Stimulated activated CD8-positive, alpha-beta memory T cell treated with anti-CD3 and anti-CD28 coated beads, Interleukin-4, amount 100 ng/mL, for 48 hours (primary cell): ENCODE measurements at regions not wholly inside any gene's neighbourhood (a gene's known extent, or its start where the extent isn't known, plus 50 kb on each side); places are given as distances from the start of the nearest gene placed in this dataset.
"Not testable (repeated sequence)": the region's sequence is repeated elsewhere in the genome, so short reads cannot be mapped to it uniquely, and the experiment has no call there.

ENCODE experiments used
- DNase-seq: peaks from one replicate; pipeline ENCODE4 v3.0.0-alpha.2; 2020

DNA sequence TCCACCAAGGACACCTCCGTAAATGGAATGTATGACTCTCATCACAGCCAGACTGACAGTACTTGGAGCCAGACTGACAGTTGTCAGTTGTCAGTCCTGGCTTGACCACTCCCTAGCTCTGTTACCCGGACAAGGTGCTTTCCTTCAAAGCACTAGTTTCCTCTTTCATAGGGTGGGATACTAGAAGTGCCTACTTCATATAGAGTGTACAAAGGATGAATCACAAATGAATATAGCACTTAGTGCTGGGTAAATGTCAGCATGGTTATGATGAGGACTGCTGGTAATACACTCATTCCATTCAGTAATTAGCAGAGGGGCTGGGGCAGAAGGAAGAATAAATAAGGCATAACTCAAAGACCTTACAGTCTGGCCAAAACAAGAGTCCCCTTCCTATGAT, 91.4 kb downstream of the ARL4C start:
- DNase-seq: no peak

DNA sequence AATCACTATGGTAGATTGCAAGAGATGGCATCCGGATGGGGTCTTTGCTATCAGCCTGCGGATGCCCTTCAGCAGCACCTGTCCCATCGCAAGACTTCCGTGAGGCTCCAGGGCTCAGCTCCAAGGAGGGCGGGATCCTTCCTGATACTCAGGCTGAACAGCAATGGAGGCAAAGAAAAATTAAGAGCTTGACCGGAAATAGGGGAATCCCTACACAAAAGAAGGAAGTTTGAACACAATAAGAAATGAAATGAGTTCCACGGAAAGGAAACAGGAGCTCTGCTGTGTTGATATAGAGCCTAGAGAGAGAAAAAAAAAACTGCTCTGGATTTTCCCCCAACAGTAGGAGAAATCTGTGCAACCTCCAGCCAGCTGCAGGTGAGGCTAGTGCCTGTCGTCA, 91.9 kb downstream of the ARL4C start:
- DNase-seq: no peak

DNA sequence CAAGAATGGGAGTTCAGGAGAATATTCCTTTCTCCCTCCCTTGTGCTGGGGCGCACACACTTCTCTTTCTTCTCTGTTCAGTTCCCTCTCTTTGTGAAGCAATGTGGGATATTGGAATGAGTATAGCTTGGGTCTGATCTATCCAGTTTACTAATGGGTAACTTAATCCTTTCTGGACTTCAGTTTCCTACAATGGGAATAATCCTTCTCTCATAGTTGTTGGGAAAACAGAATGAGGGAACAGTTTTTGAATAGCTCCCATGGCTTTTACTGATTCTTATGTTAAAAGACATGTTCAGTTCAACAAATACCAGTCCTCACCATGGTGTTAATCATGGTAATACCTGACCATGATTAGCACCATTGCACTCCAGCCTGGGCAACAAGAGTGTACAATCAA, 93.1 kb downstream of the ARL4C start:
- DNase-seq: no peak

DNA sequence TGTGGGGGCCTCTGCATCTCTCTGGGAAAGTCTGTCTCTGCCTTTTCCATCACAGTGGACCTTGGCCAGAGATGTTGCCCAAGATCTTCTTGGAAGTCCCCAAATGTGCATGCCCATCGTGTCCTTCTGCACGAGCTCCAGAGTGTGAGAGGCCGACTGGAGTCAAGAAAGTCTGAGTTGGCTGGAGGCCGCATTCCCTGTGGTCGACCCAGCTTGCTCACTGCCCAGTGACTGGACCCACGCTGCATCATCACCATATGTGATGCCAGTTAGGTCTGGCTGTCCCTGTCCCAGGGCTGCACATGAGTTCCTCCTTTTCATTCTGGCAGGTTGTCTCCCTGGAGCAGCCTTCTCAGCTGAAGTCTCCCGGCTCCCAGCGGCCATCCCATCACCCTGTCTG, 93.8 kb downstream of the ARL4C start:
- DNase-seq: no peak

DNA sequence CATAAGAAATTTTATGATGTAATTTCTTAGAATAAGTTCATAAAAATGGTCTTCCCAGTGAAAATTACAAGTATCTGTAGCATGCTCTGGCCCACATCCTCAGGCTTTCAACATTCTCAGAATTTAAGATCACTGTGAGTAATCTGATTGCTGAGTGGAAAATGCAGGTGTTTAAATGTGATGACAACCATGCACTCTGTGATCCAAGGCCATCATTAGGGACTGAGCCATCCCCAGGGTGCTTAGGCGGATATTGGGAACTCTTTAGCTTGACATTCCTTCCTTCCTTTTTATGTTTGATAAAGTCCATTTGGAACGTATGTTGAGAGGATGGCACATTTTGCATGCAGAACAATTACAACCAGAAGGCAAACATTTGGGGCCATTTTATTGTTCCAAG, 95.5 kb downstream of the ARL4C start:
- no peak for DNase-seq

DNA sequence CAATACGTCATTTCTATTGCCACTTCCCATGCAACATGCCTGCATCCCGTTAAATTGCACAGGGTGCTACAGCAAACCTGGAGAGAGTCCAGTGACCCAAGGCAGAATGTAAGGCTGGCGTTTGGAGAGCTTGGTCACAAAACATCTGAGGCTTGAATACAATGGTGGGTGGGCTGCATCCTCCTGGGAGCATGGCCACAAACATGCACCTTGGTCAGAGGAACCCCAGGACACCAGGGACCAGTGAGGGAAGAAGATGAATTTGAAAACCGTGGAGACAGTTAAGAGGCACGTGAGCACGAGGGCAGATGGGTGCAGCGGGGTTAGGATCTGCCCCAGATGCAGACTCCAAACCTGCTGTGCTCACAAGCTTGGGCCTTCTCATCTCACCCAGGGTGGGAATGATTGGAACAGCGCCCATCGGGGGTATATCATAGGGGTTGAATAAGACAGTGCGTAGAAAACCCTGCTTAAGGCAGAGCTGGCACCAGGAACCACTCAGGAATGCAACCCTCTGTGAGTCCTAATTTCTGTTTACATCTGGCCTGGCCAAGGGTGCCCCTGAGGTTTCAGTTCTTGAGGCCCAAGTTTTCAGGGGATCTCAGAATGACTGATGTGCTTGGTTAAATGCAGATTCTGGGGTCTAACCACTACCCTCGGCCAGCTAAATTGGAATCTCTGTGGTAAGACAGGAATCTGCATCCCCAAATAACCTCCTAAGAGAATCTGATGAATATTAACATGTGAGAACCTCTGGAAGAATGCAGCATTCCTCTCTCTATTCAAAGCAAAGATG, 97.2 kb downstream of the ARL4C start:
- DNase-seq: no peak

DNA sequence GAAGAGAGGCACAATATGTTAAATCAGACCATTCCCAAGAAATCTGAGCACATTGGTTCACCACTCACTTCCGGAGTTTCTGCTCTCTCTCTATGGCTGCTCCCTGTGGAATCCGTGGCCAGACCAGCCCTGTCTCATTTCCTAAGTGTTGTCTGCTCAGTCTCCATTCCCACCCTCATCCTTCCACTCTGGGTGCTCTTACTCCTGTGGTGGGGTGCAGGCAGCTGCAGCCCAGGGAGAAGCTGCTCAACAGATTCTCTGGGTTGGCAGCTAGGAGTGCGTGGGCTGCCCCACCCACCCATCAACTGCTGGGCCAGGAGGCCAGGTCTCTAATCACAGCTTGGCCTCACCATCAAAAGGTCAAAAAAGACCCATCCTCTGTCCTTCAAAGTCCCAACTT, 98.3 kb downstream of the ARL4C start:
- no peak for DNase-seq

DNA sequence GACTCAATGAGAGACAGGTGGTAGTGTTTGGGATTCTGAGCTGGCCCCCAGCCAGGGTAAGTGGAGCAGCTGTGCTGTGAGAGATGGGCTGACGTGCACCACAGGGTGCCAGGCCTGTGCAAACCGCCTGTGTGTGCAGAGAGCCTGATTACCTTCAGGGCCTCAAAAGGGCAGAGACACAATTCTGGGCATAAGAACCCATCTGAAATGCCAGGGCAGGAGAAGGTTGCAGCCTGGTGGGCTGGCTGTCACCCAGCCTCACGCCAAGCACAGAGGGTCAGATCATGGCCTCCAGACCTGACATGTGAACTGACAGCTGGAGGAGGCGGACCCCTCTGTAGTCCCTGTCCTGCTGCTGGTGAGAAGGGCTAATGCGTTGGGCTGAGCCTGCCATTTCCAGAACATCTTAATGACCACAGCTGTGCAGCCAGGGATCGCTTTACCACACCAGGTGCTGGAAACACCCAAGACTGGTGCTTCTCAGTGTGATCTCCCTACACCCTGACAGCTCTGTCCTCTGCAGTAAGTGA, 100.9 kb downstream of the ARL4C start:
- no peak for DNase-seq

DNA sequence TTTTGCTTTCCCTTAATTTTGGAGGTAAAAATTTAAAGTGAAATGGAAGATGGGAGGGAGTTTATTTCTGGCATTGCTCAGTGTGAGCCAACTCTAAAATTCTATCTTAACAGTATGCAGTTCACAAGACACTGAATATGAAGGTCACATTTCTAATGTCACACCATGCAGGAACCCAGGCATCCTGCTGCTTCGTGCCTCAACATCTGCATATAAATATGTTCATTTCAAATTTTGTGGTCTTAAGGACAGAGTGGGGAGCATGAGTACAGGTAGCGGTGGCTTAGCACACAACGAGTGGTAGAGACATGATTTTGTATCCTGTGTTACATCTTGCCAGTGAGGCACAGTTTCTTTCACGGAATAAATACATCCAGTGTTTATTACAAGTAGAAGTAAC, 102.4 kb downstream of the ARL4C start:
- DNase-seq: no peak

DNA sequence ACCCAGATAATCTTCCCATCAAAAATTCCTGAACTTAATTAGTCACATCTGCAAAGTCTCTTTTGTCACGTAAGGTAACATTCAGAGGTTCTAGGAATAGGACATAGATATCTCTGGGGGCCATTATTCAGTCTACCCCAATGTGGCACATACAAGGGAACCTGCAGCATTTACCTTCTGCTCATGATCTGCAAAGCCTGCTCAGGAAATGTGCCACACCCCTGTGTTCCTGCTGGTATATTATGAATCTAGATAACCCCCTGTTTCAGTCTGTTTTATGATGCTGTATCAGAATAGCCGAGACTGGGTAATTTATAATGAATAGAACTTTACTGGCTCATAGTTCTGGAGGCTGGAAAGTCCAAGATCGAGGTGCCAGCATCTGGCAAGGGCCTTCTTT, 103.5 kb downstream of the ARL4C start:
- DNase-seq: no peak

DNA sequence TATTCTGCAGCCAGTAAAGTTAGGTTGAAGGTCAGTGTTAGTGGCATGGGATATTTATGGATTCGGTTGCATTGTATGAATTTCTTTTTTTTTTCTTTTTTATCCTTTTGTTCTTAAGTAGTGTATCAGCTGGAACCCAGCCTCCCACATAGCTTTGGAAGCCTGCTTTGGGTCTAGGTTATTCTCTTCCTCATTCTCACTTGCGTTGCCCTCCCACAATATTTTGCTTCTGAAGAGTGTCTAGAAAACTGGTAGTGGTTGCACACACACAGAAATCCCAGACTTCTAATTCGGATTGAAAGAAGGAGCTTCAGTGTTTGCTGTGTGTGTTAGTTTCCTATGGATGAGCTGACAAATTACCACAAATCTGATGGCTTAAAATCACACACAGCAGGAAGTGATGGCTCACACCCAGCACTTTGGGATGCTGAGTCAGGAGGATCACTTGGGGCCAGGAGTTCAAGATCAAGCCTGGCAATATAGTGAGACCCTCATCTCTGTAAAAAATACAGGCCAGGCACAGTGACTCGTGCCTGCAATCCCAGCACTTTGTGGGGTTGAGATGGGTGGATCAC, 104.8 kb downstream of the ARL4C start:
- DNase-seq: no peak

DNA sequence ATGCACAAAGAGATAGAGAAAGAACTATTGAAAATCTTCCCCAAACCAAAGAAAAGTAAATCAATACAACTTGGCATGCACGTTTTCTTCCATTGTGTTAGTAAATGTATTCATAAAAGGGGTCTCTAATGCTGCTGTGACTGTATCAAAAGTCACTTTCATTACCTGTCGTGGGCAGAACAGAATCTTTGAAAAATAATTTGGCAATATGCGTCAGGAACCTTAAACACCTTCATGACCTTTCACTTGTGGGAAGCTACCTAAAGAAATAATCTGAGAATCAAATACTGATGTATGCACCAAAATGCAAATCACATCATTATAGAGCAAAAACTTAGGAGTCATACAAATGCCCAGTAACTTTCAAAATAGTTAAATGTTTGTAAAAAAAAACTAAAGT, 105.3 kb downstream of the ARL4C start:
- DNase-seq: no peak

DNA sequence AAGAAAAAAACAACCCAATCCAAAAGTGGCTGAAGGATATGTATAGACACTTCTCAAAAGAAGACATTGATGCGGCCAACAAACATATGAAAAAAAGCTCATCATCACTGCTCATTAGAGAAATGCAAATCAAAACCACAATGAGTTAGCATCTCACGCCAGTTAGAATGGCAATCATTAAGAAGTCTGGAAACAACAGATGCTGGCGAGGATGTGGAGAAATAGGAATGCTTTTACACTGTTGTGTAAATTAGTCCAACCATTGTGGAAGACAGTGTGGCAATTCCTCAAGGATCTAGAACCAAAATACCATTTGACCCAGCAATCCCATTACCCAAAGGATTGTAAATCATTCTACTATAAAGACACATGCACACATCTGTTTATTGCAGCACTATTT, 107.2 kb downstream of the ARL4C start:
- not testable (repeated sequence) for DNase-seq

DNA sequence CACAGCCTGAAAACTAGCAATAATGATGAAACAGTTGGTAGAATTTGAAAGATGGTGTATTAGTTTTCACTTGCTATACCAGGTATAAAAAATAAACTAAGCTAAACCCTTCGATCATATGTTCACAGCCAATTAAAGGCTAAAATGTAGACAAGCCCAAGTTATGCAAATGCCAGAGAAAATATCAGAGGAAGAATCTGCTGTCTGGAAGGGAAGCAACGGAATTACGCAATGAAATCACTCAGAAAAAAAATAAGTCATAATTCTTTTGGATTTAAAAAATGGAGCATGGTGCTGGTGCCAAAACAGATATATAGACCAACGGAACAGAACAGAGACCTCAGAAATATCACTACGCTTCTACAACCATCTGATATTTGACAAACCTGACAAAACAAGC, 108.3 kb downstream of the ARL4C start:
- no peak for DNase-seq

DNA sequence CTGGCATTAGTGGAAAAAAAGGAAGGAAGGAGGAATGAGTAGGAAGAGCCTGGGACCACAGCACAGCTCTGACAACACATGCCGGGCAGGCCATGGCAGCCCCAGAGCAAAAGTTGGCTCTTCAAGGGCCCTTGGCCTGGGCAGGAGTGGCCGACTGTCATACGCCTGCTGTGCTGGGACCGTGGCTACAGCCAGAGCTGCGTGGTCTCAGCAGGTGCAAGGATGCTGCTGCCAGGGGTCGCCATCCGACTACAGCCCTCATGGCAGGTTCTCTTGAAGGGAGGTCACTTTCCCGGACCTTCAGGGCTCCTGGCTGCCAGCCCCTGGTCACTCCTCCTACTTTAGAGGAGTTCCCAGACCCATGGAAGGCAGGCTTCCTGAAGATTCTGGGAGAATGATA, 109.9 kb downstream of the ARL4C start:
- DNase-seq: no peak

DNA sequence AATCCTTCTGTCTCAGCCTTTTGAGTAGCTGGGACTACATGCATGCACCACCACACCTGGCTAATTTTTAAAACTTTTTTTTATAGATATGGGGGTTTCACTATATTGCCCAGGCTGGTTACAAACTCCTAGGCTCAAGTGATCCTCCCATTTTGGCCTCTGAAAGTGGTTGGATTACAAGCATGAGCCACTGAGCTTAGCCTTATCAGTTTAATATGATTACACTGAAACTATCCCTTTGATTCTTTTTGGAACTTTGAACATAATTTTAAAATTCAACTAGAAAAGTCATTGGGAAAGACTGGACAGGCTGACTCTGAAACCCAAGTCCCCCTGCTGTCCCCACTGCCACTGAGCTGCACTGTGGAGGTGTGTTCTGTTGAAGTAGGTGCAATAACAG, 114.8 kb downstream of the ARL4C start:
- no peak for DNase-seq

DNA sequence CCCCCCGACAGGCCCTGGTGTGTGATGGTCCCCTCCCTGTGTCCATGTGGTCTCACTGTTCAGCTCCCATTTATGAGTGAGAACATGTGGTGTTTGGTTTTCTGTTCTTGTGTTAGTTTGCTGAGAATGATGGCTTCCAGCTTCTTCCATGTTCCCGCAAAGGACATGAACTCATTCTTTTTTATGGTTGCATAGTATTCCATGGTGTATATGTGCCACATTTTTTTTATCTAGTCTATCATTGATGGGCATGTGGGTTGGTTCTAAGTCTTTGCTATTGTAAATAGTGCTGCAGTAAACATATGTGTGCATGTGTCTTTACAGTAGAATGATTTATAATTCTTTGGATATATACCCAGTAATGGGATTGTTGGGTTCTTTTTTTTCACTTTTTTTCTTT, 117.9 kb downstream of the ARL4C start:
- DNase-seq: not testable (repeated sequence)

DNA sequence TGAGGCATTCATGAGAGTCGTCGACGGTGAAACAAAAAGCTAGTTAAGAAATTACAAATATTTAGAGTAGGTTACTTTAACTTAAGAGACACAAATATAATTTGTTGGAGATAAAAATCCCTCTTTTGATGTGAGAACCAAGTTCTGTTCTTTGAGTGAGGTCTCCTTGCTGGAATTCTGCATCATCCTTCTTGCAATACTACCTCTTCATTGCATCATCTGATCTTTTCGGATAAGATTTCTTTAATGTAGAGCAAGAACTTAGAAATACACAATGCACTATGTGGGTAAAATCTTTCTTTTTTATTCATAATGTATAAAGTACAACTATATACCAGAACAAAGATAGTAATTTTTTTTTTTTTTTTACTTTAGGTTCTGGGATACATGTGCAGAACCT, 118.4 kb downstream of the ARL4C start:
- no peak for DNase-seq

DNA sequence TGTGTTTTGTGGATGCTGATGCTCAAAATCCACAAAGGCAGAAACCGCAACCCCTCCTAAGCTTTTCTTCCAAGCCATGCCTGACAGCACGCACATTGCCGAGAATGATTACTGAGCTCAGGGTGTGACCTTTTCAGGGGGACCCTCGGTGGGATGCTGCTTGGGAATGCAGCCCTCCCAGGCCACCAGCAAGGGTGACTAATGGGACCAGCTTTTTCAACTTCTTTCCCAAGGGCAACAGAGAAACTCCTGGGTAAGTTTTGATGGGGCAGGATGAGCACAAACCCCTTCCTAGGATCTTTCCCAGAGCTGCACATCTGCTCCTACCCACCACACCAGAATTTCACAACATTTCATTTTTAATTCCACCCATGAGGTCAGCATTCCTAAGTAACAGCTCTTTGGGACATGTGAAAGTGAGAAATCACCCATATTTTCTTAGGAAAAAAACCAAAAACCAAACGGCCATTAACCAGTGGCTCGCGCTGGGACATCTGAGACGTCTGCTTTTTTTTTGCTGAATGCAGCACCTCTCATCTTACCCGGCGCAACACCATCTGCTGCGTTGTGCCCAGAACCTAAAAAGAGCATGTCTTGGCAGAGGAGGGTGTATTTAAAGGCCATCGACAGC, 119.0 kb downstream of the ARL4C start:
- DNase-seq: no peak

DNA sequence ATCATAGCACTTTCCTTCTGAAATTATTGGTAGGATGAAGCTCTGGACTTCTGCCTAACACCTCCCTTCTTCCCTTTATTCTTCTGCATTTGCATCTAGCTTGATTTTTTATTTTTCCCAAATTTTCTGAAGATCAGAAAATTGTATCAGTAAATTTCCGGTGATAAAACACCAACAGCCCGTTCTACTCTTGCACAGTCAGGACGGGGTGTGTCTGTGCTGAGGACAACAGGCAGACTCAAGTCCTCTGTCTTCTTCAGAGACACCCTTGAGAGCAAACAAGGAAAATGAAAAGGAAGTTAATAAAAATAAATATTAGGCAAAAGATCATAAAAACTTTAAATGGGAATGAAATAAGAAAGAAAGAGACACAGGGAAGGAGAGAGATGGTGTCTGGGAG, 120.7 kb downstream of the ARL4C start:
- no peak for DNase-seq

DNA sequence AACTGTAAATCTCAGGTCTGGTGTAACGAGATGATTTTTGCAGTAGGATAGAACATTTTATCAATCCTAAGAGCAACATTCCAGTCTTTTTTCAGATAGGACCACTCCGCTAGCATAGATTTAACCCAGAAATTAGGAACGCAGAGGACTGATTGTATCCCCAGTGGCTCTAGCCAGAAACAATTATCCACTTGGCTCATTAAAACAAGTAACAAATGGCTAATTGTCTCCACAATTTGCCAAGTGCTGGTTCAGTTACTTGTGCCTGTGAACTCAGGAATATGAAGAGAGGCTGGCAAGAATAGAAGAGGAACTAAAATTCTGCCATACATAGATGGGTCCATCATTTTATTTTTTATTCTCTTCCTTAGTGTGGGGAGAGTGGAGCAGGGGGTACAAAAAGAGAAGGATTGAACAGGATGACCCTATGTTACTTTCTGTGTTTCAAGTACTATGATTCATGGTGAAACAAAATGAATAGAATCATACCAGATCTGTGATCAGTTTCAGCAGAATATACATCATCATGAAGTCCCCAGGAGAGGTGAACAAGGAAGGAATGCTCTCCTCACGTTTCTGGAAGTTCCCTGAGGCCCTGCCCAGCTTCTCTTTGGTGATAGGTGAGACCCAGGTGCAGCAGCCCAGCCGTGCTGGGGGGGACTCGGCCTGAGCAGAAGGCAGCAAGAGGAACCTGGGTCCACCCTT, 121.6 kb downstream of the ARL4C start:
- DNase-seq: no peak

DNA sequence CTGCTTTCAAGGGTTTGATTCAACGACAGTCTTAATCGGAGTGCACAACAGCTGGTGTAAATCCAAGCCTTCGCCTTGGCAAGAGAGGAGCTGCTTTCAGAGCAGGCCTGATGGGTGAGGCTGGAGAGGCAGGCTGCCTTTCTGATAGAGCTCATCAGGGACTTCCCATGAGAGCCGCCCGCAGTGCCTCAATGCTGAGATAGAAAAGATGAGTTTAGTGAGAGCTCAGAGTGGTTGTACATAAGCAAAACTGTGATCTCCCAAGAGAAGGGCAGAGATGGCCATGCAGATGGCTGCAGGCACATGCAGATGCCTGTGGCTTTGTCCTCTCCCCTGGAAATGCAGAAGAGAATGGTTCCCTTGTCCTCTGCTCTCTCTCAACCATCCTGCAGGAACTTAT, 122.1 kb downstream of the ARL4C start:
- no peak for DNase-seq

DNA sequence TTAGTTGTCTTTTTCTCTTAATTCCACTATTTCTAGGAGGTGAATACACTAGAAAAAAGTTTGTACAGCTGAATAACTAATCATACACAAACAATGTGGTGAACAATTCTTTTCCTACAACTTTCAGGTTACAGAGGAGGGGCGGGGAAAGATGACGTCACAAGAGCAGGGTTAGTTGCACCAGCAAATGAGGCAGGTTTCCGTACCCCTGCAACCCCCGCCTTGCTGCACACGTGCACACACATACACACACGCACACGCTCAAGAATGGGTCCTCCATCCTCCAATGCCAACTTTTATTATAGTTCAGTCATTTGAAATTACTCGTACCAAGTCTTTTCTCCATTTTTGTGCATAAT, 122.8 kb downstream of the ARL4C start:
- DNase-seq: no peak
